ENCODE measurements at regions not wholly inside any gene's neighbourhood (a gene's known extent, or its start where the extent isn't known, plus 50 kb on each side); places are given as distances from the start of the nearest gene placed in this dataset.

DNA sequence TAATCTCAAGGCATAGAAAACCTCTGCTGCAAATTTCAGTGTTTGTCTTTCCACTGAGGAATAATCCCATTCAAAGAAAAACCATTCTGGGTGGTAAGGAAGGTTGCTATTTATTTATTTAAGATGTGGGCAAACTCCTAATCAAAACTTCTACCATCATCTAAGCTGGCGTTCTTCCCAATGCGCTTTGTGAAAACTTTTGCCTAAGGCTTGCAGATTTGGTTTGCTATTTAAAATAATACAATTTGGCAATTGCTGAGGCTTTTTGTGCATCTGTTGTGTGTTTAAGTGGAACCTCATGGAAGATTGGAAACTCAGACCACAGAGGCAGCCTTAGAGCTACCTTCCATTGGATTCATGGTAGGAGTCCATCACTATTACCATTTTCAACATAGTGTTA lies 309.0 kb downstream of the BLID start:
- Mint-ChIP-seq H3K36me3 (ENCODE audit: unreplicated experiment) (no peaks in the 10 kb centered on the region), H3K4me1 (ENCODE audit: unreplicated experiment) (peaks cover 15% of the 10 kb centered on the region), H3K9me3 (ENCODE audit: unreplicated experiment) (peaks cover 9% of the 10 kb centered on the region), H3K4me3 (ENCODE audit: unreplicated experiment) (no peak overlapping the region), H3K27ac (ENCODE audit: unreplicated experiment) (no peak overlapping the region), H3K27me3 (ENCODE audit: unreplicated experiment) (no peaks in the 10 kb centered on the region)
- no peak for TF ChIP-seq CTCF (IDR thresholded peaks at IDR 0.05)
- no peak for DNase-seq (ENCODE audit: extremely low spot score, unreplicated experiment)

DNA sequence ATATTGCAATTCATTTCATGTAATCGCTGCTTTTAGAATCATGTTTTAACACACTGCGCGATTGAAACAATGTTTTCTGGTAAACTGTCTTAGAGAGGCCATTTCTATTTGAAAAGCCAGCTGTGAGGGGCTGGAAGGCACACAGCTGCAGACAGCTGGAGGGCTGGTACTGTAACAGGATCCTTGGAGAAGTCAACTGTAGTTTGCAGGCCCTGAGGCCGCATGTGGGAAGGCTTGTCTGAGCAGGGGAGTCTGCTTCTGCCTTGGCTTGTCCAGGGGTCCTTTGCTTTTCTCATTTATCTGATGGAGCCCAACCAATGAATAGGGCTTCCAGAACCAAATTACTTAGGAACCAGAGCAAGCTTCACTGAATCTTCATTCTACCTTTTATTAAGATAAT lies 313.5 kb downstream of the BLID start:
- Mint-ChIP-seq H3K27me3 (ENCODE audit: unreplicated experiment) (no peaks in the 10 kb centered on the region), H3K9me3 (ENCODE audit: unreplicated experiment) (peaks cover 5% of the 10 kb centered on the region), H3K27ac (ENCODE audit: unreplicated experiment) (no peak overlapping the region), H3K4me3 (ENCODE audit: unreplicated experiment) (no peak overlapping the region), H3K36me3 (ENCODE audit: unreplicated experiment) (no peaks in the 10 kb centered on the region), H3K4me1 (ENCODE audit: unreplicated experiment) (peaks cover 29% of the 10 kb centered on the region)
- TF ChIP-seq CTCF (IDR thresholded peaks at IDR 0.05): no peak
- no peak for DNase-seq (ENCODE audit: extremely low spot score, unreplicated experiment)

DNA sequence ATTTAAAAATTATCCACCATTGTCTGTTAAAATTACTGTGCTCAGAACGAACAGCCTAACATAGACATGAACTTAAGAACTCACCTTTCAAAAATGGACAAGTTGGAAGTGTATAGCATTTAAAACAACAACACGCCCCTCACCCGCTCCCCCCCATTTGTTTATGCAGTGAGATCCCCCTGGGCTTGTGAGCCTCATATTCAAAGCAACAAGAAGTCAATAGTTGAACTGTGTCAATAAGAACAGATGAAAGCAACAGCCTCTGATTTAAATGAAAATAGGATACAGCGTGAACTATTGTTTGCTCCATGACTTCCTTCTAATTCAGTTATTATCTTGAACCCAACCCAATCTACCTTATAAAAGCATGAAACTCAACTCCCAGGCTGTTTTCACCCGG lies 314.2 kb downstream of the BLID start:
- Mint-ChIP-seq H3K4me1 (ENCODE audit: unreplicated experiment) (peaks cover 29% of the 10 kb centered on the region), H3K4me3 (ENCODE audit: unreplicated experiment) (no peak overlapping the region), H3K27me3 (ENCODE audit: unreplicated experiment) (no peaks in the 10 kb centered on the region), H3K36me3 (ENCODE audit: unreplicated experiment) (no peaks in the 10 kb centered on the region), H3K9me3 (ENCODE audit: unreplicated experiment) (peaks cover 5% of the 10 kb centered on the region), H3K27ac (ENCODE audit: unreplicated experiment) (no peak overlapping the region)
- TF ChIP-seq CTCF (IDR thresholded peaks at IDR 0.05): no peak
- no peak for DNase-seq (ENCODE audit: extremely low spot score, unreplicated experiment)

DNA sequence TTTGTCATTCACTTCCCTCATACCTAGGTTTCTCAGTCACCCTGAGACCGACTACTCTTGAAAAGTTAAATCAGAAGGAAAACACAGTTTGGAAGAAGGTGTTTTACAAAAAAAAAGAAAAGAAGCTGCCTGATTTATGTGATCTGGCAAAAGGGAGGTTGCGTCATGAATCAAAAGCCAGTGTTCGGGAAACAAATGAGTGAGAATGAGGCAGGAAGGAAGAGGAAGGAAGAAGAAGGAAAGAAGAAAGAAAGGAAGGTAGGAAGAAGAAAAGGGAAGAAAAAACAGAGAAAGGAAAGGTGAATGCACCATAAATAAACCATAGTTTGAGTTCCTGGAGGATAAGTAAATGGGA lies 314.6 kb downstream of the BLID start:
- H3K36me3 Mint-ChIP-seq (ENCODE audit: unreplicated experiment): no peaks in the 10 kb centered on the region
- no peak overlapping the region for H3K27ac Mint-ChIP-seq (ENCODE audit: unreplicated experiment)
- no peak for TF ChIP-seq CTCF (IDR thresholded peaks at IDR 0.05)
- peaks cover 29% of the 10 kb centered on the region for H3K4me1 Mint-ChIP-seq (ENCODE audit: unreplicated experiment)
- H3K27me3 Mint-ChIP-seq (ENCODE audit: unreplicated experiment): no peaks in the 10 kb centered on the region
- no peak overlapping the region for H3K4me3 Mint-ChIP-seq (ENCODE audit: unreplicated experiment)
- peaks cover 5% of the 10 kb centered on the region for H3K9me3 Mint-ChIP-seq (ENCODE audit: unreplicated experiment)
- no peak for DNase-seq (ENCODE audit: extremely low spot score, unreplicated experiment)

GRCh38 chr11:121800731-121801393 lies 315.2 kb downstream of the BLID start:
- peaks cover 29% of the 10 kb centered on the region for H3K4me1 Mint-ChIP-seq (ENCODE audit: unreplicated experiment)
- peak overlapping the region; percentile 20 for H3K4me3 Mint-ChIP-seq (ENCODE audit: unreplicated experiment)
- H3K27me3 Mint-ChIP-seq (ENCODE audit: unreplicated experiment): no peaks in the 10 kb centered on the region
- H3K36me3 Mint-ChIP-seq (ENCODE audit: unreplicated experiment): no peaks in the 10 kb centered on the region
- H3K27ac Mint-ChIP-seq (ENCODE audit: unreplicated experiment): peak overlapping the region; percentile 63
- peaks cover 5% of the 10 kb centered on the region for H3K9me3 Mint-ChIP-seq (ENCODE audit: unreplicated experiment)
- TF ChIP-seq CTCF (IDR thresholded peaks at IDR 0.05): no peak
- DNase-seq (ENCODE audit: extremely low spot score, unreplicated experiment): no peak
